Vagina (tissue), 2 donors: ENCODE measurements at regions not wholly inside any gene's neighbourhood (a gene's known extent, or its start where the extent isn't known, plus 50 kb on each side); places are given as distances from the start of the nearest gene placed in this dataset.

Experiments
- DNase-seq, 2 donors: peaks; one replicate each; pipeline ENCODE4 v3.0.0-alpha.2; 2017; ENCODE audit errors: extremely low spot score in 2 of 2
- H3K27ac ChIP-seq: fragments of 200-600 bp; sonication (generic); one replicate; pipeline ENCODE4 v1.5.1; 2019
- H3K27me3 ChIP-seq: fragments of 200-600 bp; sonication (generic); one replicate; pipeline ENCODE4 v1.5.1; 2019
- H3K36me3 ChIP-seq, 2 donors: fragments of 200-600 bp; sonication (generic); one replicate each; pipeline ENCODE4 v1.5.1; 2017 to 2019
- H3K4me1 ChIP-seq: fragments of 200-600 bp; sonication (generic); one replicate; pipeline ENCODE4 v1.5.1; 2019
- H3K4me3 ChIP-seq, 2 donors: fragments of 200-600 bp; sonication (generic); 1 replicate in 1 of 2; 2 replicates in 1 of 2; pipeline ENCODE4 v1.5.1; 2016 to 2019
- H3K9me3 ChIP-seq: fragments of 200-600 bp; sonication (generic); one replicate; pipeline ENCODE4 v1.5.1; 2019
- POLR2A ChIP-seq, 2 donors: fragments of 450-650 bp; IDR thresholded peaks; one replicate each; pipeline ENCODE4 v1.6.1; 2017; ENCODE audit warnings: antibody characterized with exemption in 2 of 2, mild to moderate bottlenecking in 2 of 2, moderate library complexity in 2 of 2
- POLR2AphosphoS5 ChIP-seq, 2 donors: sonication (generic); formaldehyde crosslinking; IDR thresholded peaks; one replicate each; pipeline ENCODE4 v1.9.0; 2017; ENCODE audit warnings: antibody characterized with exemption in 2 of 2, mild to moderate bottlenecking in 2 of 2, low read depth in 1 of 2; ENCODE audit not compliant: insufficient read depth in 1 of 2
- intact Hi-C: fragments of 100-400 bp; cut with DNase I; formaldehyde crosslinking; loops from one replicate; pipeline ENCODE4 v1.15.1; 2023
- TF ChIP-seq, protein P1 (sequence below), 3 experiments: fragments of 450-650 bp in 2 of 3; fragments of 200-600 bp in 1 of 3; sonication (generic) in 1 of 3; IDR thresholded peaks; one replicate each; pipeline ENCODE4 v1.5.1; 2017 to 2019; ENCODE audit warnings: antibody characterized with exemption in 3 of 3, mild to moderate bottlenecking in 2 of 3, moderate library complexity in 2 of 3

- TF ChIP-seq, protein P1, sequence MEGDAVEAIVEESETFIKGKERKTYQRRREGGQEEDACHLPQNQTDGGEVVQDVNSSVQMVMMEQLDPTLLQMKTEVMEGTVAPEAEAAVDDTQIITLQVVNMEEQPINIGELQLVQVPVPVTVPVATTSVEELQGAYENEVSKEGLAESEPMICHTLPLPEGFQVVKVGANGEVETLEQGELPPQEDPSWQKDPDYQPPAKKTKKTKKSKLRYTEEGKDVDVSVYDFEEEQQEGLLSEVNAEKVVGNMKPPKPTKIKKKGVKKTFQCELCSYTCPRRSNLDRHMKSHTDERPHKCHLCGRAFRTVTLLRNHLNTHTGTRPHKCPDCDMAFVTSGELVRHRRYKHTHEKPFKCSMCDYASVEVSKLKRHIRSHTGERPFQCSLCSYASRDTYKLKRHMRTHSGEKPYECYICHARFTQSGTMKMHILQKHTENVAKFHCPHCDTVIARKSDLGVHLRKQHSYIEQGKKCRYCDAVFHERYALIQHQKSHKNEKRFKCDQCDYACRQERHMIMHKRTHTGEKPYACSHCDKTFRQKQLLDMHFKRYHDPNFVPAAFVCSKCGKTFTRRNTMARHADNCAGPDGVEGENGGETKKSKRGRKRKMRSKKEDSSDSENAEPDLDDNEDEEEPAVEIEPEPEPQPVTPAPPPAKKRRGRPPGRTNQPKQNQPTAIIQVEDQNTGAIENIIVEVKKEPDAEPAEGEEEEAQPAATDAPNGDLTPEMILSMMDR (IDR thresholded peaks at IDR 0.05) = no peak
- TF ChIP-seq POLR2AphosphoS5 (IDR thresholded peaks at IDR 0.05; ENCODE audit: insufficient read depth in 1 of 2, low read depth in 1 of 2) (no peak), POLR2A (IDR thresholded peaks at IDR 0.05) (no peak)
- no peaks in the 10 kb centered on the region for H3K9me3 ChIP-seq
- no peak overlapping the region for H3K4me3 ChIP-seq
- no peaks in the 10 kb centered on the region for H3K36me3 ChIP-seq
- no peak for DNase-seq
- intact Hi-C loops = no loop called here
- H3K4me1 ChIP-seq = no peaks in the 10 kb centered on the region
- no peak overlapping the region for H3K27ac ChIP-seq
- H3K27me3 ChIP-seq = no peaks in the 10 kb centered on the region
These were observed 64.2 kb upstream of the STK32A start for GRCh38 chr5:147170603-147171002.

DNA sequence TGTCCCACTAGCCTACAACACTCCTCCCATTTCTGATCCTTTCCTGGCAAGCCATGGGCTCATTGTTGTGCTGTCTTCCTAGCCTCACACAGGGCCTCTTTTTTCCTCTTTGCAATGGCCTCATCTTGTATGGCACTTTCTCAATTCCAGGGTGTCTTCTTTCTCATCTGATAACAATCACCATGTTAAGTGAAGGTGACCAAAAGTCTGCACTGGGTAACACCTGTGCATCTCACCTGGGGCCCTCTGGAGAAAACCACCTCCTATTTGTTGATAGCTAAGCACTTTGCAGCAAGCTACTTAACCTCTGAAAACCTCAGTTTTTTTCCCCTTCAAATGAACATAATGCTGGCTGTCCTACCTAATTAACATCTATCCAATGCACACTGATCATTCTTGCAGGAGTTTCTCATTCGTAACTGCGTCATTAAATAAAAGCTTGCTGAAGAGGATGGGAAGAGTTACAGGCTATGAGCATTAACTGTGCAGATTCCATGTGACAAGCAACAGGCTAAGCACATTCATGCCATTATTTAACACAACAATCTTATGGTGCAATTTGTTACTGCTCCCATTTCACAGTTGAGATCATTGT is 60.1 kb upstream of the STK32A start:
- intact Hi-C loops = no loop called here
- TF ChIP-seq POLR2A (IDR thresholded peaks at IDR 0.05) (no peak), POLR2AphosphoS5 (IDR thresholded peaks at IDR 0.05; ENCODE audit: insufficient read depth in 1 of 2, low read depth in 1 of 2) (no peak)
- TF ChIP-seq, protein P1 (IDR thresholded peaks at IDR 0.05) = no peak
- DNase-seq = no peak

DNA sequence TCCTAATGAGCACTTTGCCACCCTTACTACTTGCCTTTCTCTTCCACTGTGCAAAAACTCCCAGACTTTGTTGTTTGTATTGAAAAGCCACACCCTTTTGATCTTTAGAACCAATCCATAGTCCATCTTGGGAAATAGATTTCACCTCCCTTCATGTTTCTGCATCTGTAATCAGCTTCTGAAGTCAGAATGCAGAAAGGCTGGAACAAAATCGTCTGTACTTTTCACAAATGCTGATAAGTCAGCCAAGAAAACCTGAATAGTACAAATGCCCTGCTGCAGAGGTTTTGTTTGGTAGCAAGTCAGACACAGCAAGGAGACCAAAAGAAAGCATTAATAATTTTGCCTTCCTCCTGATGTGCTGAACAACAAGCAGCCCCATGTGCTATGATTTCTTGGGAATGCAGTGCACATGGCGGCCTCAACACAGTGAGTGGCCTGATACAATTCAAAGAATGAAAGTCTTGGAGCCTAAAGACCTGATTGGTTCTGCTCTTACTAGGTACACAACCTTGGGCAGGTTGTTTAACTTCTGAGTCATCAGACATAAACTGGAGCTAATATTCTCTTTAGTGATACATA is 59.2 kb upstream of the STK32A start:
- Histone ChIP-seq H3K4me3 (no peak overlapping the region), H3K36me3 (no peaks in the 10 kb centered on the region), H3K27me3 (no peaks in the 10 kb centered on the region), H3K27ac (no peak overlapping the region), H3K4me1 (no peaks in the 10 kb centered on the region), H3K9me3 (no peaks in the 10 kb centered on the region)
- DNase-seq = no peak
- intact Hi-C loops = no loop called here
- TF ChIP-seq POLR2A (IDR thresholded peaks at IDR 0.05) (no peak), POLR2AphosphoS5 (IDR thresholded peaks at IDR 0.05; ENCODE audit: insufficient read depth in 1 of 2, low read depth in 1 of 2) (no peak)
- TF ChIP-seq, protein P1 (IDR thresholded peaks at IDR 0.05) = no peak

More for the DNA sequence above, 60.1 kb upstream of the STK32A start:
- H3K4me3 ChIP-seq = no peak overlapping the region
- no peaks in the 10 kb centered on the region for H3K36me3 ChIP-seq
- no peaks in the 10 kb centered on the region for H3K9me3 ChIP-seq
- no peaks in the 10 kb centered on the region for H3K4me1 ChIP-seq
- H3K27me3 ChIP-seq = no peaks in the 10 kb centered on the region
- no peak overlapping the region for H3K27ac ChIP-seq

- Histone ChIP-seq H3K27me3 (no peaks in the 10 kb centered on the region), H3K4me3 (no peak overlapping the region), H3K36me3 (no peaks in the 10 kb centered on the region), H3K4me1 (no peaks in the 10 kb centered on the region), H3K27ac (no peak overlapping the region), H3K9me3 (no peaks in the 10 kb centered on the region)
- TF ChIP-seq POLR2AphosphoS5 (IDR thresholded peaks at IDR 0.05; ENCODE audit: insufficient read depth in 1 of 2, low read depth in 1 of 2) (no peak), POLR2A (IDR thresholded peaks at IDR 0.05) (no peak)
- TF ChIP-seq, protein P1 (IDR thresholded peaks at IDR 0.05) = no peak
- intact Hi-C loops = no loop called here
- DNase-seq = no peak
These were observed 58.4 kb upstream of the STK32A start for GRCh38 chr5:147176422-147176821.

GRCh38 chr5:147177125-147177840 is 57.5 kb upstream of the STK32A start:
- H3K4me1 ChIP-seq = no peaks in the 10 kb centered on the region
- no peak overlapping the region for H3K27ac ChIP-seq
- no peaks in the 10 kb centered on the region for H3K9me3 ChIP-seq
- intact Hi-C loops = no loop called here
- no peaks in the 10 kb centered on the region for H3K27me3 ChIP-seq
- TF ChIP-seq POLR2AphosphoS5 (IDR thresholded peaks at IDR 0.05; ENCODE audit: insufficient read depth in 1 of 2, low read depth in 1 of 2) (no peak), POLR2A (IDR thresholded peaks at IDR 0.05) (no peak)
- TF ChIP-seq, protein P1 (IDR thresholded peaks at IDR 0.05) = no peak
- H3K4me3 ChIP-seq = no peak overlapping the region
- no peak for DNase-seq
- no peaks in the 10 kb centered on the region for H3K36me3 ChIP-seq
